Transverse colon (tissue), 4 donors: ENCODE measurements at regions not wholly inside any gene's neighbourhood (a gene's known extent, or its start where the extent isn't known, plus 50 kb on each side); places are given as distances from the start of the nearest gene placed in this dataset.

Source experiments
- DNase-seq: peaks from one replicate; pipeline ENCODE4 v3.0.0-alpha.2; 2019
- H3K27ac ChIP-seq, 4 donors: fragments of 200-600 bp; sonication (generic); 2 replicates each; pipeline ENCODE4 v1.5.1; 2016 to 2018; ENCODE audit warnings: inconsistent platforms in 4 of 4
- H3K27me3 ChIP-seq: fragments of 200-600 bp; sonication (generic); 2 replicates; pipeline ENCODE4 v1.5.1; 2017; ENCODE audit warnings: inconsistent platforms
- H3K36me3 ChIP-seq, 4 donors: fragments of 200-600 bp; sonication (generic); 2 replicates each; pipeline ENCODE4 v1.5.1; 2017 to 2019; ENCODE audit warnings: inconsistent platforms in 4 of 4
- H3K4me1 ChIP-seq, 4 donors: fragments of 200-600 bp; sonication (generic); 2 replicates each; pipeline ENCODE4 v1.5.1; 2017 to 2020; ENCODE audit warnings: inconsistent platforms in 4 of 4
- H3K4me3 ChIP-seq, 4 donors: fragments of 200-600 bp; sonication (generic); 1 replicate in 1 of 4; 2 replicates in 3 of 4; pipeline versions ENCODE4 v1.5.1 to v1.6.1; 2017 to 2019; ENCODE audit warnings: inconsistent platforms in 4 of 4
- H3K9me3 ChIP-seq, 2 donors: fragments of 200-600 bp; sonication (generic); 2 replicates each; pipeline ENCODE4 v1.5.1; 2017 to 2019; ENCODE audit warnings: inconsistent platforms in 2 of 2
- CTCF ChIP-seq, 5 experiments: fragments of 200-600 bp in 3 of 5; fragments of 450-650 bp in 2 of 5; sonication (generic) in 3 of 5; IDR thresholded peaks; 1 replicate in 2 of 5; 2 replicates in 3 of 5; pipeline ENCODE4 v1.5.1; 2016 to 2017; ENCODE audit warnings: antibody characterized with exemption in 5 of 5, inconsistent platforms in 3 of 5, mild to moderate bottlenecking in 2 of 5, moderate library complexity in 1 of 5
- EP300 ChIP-seq: sonication (generic); formaldehyde crosslinking; IDR thresholded peaks from one replicate; pipeline ENCODE4 v1.6.1; 2017; ENCODE audit warnings: antibody characterized with exemption, low read depth
- POLR2A ChIP-seq: fragments of 450-650 bp; IDR thresholded peaks from one replicate; pipeline ENCODE4 v1.6.1; 2016; ENCODE audit warnings: antibody characterized with exemption, mild to moderate bottlenecking, moderate library complexity
- POLR2AphosphoS5 ChIP-seq, 3 donors: sonication (generic); formaldehyde crosslinking; IDR thresholded peaks; one replicate each; pipeline ENCODE4 v1.6.1; 2016; ENCODE audit warnings: antibody characterized with exemption in 3 of 3
- WGBS, 2 donors: methylation state at CpG; one replicate each; pipeline ENCODE4 v1.1.5; 2018; ENCODE audit warnings: low coverage in 1 of 2; 5-methylcytosine and 5-hydroxymethylcytosine counted together
- in situ Hi-C, 4 donors: fragments of 200-750 bp; cut with MboI; loops; one replicate each; pipeline versions ENCODE4 v1.15.0 to v1.15.1; 2017; ENCODE audit warnings: low sequenced_read_pairs in 3 of 4, low pct_ligation_motif_present in 1 of 4, low pct_unique_long_range_greater_than_20kb in 1 of 4
- intact Hi-C: fragments of 100-400 bp; cut with DNase I; formaldehyde crosslinking; loops from one replicate; pipeline ENCODE4 v1.15.1; 2023; ENCODE audit warnings: low total_unique reads

DNA sequence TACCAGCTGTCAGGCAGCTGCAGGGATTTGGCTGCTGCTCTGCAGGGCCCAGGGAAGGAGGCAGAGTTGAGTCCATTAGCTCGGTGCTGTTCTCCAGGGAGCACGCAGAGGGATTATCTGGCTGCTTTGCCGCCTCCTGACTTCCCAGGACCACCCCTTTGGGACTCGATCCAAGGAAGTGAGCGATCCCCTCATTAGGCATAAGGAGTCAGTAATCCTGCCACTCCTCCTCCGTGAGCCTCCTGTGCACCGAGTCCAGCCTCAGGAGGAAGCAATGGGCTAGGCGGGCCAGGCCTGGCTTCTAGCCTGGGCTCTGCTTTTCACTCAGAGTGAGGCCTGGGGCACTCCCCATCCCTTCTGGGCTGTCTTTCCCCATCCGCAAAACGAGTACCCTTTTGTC lies 417.9 kb downstream of the RPS24 start:
- Histone ChIP-seq H3K4me1 (peaks cover 0 to 4% (median 0%) of the 10 kb centered on the region in 4 donors), H3K4me3 (no peak overlapping the region), H3K27ac (no peak overlapping the region), H3K27me3 (no peaks in the 10 kb centered on the region), H3K9me3 (no peaks in the 10 kb centered on the region), H3K36me3 (no peaks in the 10 kb centered on the region)
- intact Hi-C loops (no loop called here), in situ Hi-C loops (no loop called here)
- TF ChIP-seq POLR2A (no peak), POLR2AphosphoS5 (IDR thresholded peaks at IDR 0.05) (no peak), CTCF (IDR thresholded peaks at IDR 0.05) (no peak), EP300 (no peak)
- 60% methylated on average over 10 of the region's 10 CpGs; no CpG with 5 or more reads in 1 of the 2 donors for WGBS, 2 donors
- DNase-seq, result no peak

- no peaks in the 10 kb centered on the region for H3K27me3 ChIP-seq
- no peak overlapping the region for H3K4me3 ChIP-seq
- intact Hi-C loops, result no loop called here
Observed at GRCh38 chr10:78454123-78454645, 420.5 kb downstream of the RPS24 start.

DNA sequence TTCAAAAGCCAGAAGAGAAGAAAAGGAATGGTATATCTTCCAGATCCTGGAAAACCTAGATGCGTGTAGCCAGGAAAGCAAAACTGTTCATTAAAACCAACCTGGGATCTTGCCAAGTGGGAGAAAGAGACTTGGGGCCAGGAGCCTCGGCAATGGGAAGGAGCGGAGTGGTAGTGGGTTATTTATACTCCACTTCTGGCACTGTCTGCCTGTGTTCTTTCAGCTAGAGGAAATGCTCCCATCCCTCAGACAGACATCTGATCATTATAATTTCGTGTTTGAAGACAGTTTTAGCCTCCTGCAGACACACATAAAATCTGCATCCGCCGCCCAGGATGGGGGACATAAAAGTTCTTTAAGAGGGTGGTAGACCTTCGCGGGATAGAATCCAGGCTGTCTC lies 421.6 kb downstream of the RPS24 start:
- Histone ChIP-seq H3K4me1 (peaks cover 0 to 4% (median 0%) of the 10 kb centered on the region in 4 donors), H3K27ac (peak overlapping the region in 1 of 4 donors; percentile 36), H3K36me3 (no peaks in the 10 kb centered on the region), H3K27me3 (no peaks in the 10 kb centered on the region), H3K9me3 (no peaks in the 10 kb centered on the region), H3K4me3 (no peak overlapping the region)
- in situ Hi-C loops, result no loop called here
- 58 to 73% methylated on average over 8 of the region's 8 CpGs for WGBS, 2 donors
- no peak for TF ChIP-seq POLR2AphosphoS5 (IDR thresholded peaks at IDR 0.05)
- no peak for TF ChIP-seq EP300
- TF ChIP-seq POLR2A, result no peak
- no peak for TF ChIP-seq CTCF (IDR thresholded peaks at IDR 0.05)
- intact Hi-C loops, result no loop called here
- no peak for DNase-seq

More at GRCh38 chr10:78454123-78454645, 420.5 kb downstream of the RPS24 start:
- H3K9me3 ChIP-seq, result no peaks in the 10 kb centered on the region
- 47 to 62% methylated on average over 3 to 7 of the region's 7 CpGs for WGBS, 2 donors
- in situ Hi-C loops, result no loop called here
- no peaks in the 10 kb centered on the region for H3K36me3 ChIP-seq
- DNase-seq, result no peak
- peaks cover 0 to 4% (median 0%) of the 10 kb centered on the region in 4 donors for H3K4me1 ChIP-seq
- TF ChIP-seq POLR2A (no peak), EP300 (no peak), CTCF (IDR thresholded peaks at IDR 0.05) (no peak), POLR2AphosphoS5 (IDR thresholded peaks at IDR 0.05) (no peak)
- no peak overlapping the region for H3K27ac ChIP-seq

DNA sequence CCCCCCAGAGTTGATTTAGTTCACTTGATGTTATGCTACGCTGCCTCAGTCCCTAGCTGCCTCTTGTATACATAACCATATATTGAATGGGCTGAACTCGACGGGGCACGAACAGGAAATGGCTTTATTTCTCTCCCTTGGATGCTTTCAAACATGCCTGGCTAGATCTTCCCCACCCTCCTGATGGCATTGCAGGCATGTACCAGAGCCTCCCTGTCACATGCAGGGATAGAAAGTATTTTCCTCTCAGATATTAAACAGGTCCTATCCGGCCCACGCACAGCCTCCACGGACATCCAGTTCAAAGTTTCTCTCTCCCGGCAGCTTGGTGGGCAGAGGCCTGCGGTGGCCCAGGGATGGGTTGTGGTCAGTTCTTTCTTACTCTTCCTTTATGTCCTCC lies 422.1 kb downstream of the RPS24 start:
- peaks cover 0 to 4% (median 0%) of the 10 kb centered on the region in 4 donors for H3K4me1 ChIP-seq
- H3K27me3 ChIP-seq, result no peaks in the 10 kb centered on the region
- no peaks in the 10 kb centered on the region for H3K9me3 ChIP-seq
- TF ChIP-seq POLR2AphosphoS5 (IDR thresholded peaks at IDR 0.05) (peak in 1 of 3 donors; percentile 54), EP300 (no peak), CTCF (IDR thresholded peaks at IDR 0.05) (no peak)
- H3K27ac ChIP-seq, result peak overlapping the region in 2 of 4 donors; percentile 2 to 36
- no peaks in the 10 kb centered on the region for H3K36me3 ChIP-seq
- intact Hi-C loops (no loop called here), in situ Hi-C loops (no loop called here)
- WGBS, 2 donors, result 76 to 77% methylated on average over 3 to 9 of the region's 9 CpGs
- H3K4me3 ChIP-seq, result no peak overlapping the region
- DNase-seq, result no peak
